Left cardiac atrium (tissue), 4 donors: ENCODE measurements at regions not wholly inside any gene's neighbourhood (a gene's known extent, or its start where the extent isn't known, plus 50 kb on each side); places are given as distances from the start of the nearest gene placed in this dataset.
"Not testable (repeated sequence)": the region's sequence is repeated elsewhere in the genome, so short reads cannot be mapped to it uniquely, and the experiment has no call there.

ENCODE experiments used
- ATAC-seq, 2 donors: fragments of 200-7000 bp; cut with Tn5 transposase; one replicate each; pipeline ENCODE4 v1.9.1; 2020; ENCODE audit warnings: mild to moderate bottlenecking in 2 of 2, moderate library complexity in 2 of 2
- DNase-seq: peaks from one replicate; pipeline ENCODE4 v3.0.0-alpha.2; 2020
- intact Hi-C, 2 donors: fragments of 100-400 bp; cut with DNase I; formaldehyde crosslinking; loops; one replicate each; pipeline versions ENCODE4 v1.14.1 to v1.15.1; 2022 to 2023
- donor health status: DM: no; HTN: yes; CAD: no.
- donor health status: DM: no; HTN: yes; CAD: no; lungs with severe emphysema.
- donor health status: DM: yes; HTN: yes; CAD: no.
- donor health status: Dilated cardiomyopathy.

GRCh38 chrX:3872226-3872879 lies 158.9 kb upstream of the PRKX start:
- ATAC-seq, intact Hi-C loops: not testable (repeated sequence)

GRCh38 chrX:3867067-3867831 lies 153.8 kb upstream of the PRKX start:
- DNase-seq, result not testable (repeated sequence)

More at GRCh38 chrX:3872226-3872879, 158.9 kb upstream of the PRKX start:
- DNase-seq, result not testable (repeated sequence)

GRCh38 chrX:3858332-3858731 lies 144.9 kb upstream of the PRKX start:
- intact Hi-C loops, ATAC-seq: not testable (repeated sequence)

More at GRCh38 chrX:3867067-3867831, 153.8 kb upstream of the PRKX start:
- intact Hi-C loops, ATAC-seq: not testable (repeated sequence)

GRCh38 chrX:3843522-3844145 lies 130.2 kb upstream of the PRKX start:
- DNase-seq, intact Hi-C loops: not testable (repeated sequence)
- peak; percentile 95 to 96 for ATAC-seq

More at GRCh38 chrX:3858332-3858731, 144.9 kb upstream of the PRKX start:
- DNase-seq, result not testable (repeated sequence)

- DNase-seq (peak; percentile 31), ATAC-seq (peak; percentile 77 to 84)
- intact Hi-C loops, result not testable (repeated sequence)
Observed at GRCh38 chrX:3842822-3843521, 129.5 kb upstream of the PRKX start.

- DNase-seq, intact Hi-C loops, ATAC-seq: not testable (repeated sequence)
Observed at GRCh38 chrX:3838754-3839153, 125.3 kb upstream of the PRKX start.

GRCh38 chrX:3837958-3838643 lies 124.7 kb upstream of the PRKX start:
- intact Hi-C loops, DNase-seq, ATAC-seq: not testable (repeated sequence)

- ATAC-seq, DNase-seq, intact Hi-C loops: not testable (repeated sequence)
Observed at GRCh38 chrX:3837211-3837610, 123.8 kb upstream of the PRKX start.

- DNase-seq, intact Hi-C loops, ATAC-seq: not testable (repeated sequence)
Observed at GRCh38 chrX:3833761-3834542, 120.5 kb upstream of the PRKX start.

- DNase-seq, ATAC-seq, intact Hi-C loops: not testable (repeated sequence)
Observed at GRCh38 chrX:3830020-3830419, 116.6 kb upstream of the PRKX start.

GRCh38 chrX:3829041-3829531 lies 115.6 kb upstream of the PRKX start:
- intact Hi-C loops, ATAC-seq, DNase-seq: not testable (repeated sequence)

- intact Hi-C loops, DNase-seq, ATAC-seq: not testable (repeated sequence)
Observed at GRCh38 chrX:3828378-3829040, 115.1 kb upstream of the PRKX start.

- intact Hi-C loops, ATAC-seq, DNase-seq: not testable (repeated sequence)
Observed at GRCh38 chrX:3824008-3824407, 110.6 kb upstream of the PRKX start.

- ATAC-seq, result no peak
- intact Hi-C loops, result no loop called here
- no peak for DNase-seq
Observed at GRCh38 chrX:3820167-3820566, 106.7 kb upstream of the PRKX start.

- ATAC-seq, intact Hi-C loops, DNase-seq: not testable (repeated sequence)
Observed at GRCh38 chrX:3817480-3817879, 104.0 kb upstream of the PRKX start.

- intact Hi-C loops, result no loop called here
- ATAC-seq (peak; percentile 14 to 38), DNase-seq (peak; percentile 73)
Observed at GRCh38 chrX:3815896-3816664, 102.6 kb upstream of the PRKX start.
